PC-3 (cell line): ENCODE measurements at regions not wholly inside any gene's neighbourhood (a gene's known extent, or its start where the extent isn't known, plus 50 kb on each side); places are given as distances from the start of the nearest gene placed in this dataset.

ENCODE experiments used
- CTCF ChIP-seq: fragments of 300-600 bp; sonication (generic); conservative IDR thresholded peaks from 2 replicates; pipeline ENCODE4 v1.5.1; 2017; ENCODE audit warnings: antibody characterized with exemption, low read depth, mild to moderate bottlenecking, low read length
- EZH2 ChIP-seq: fragments of 300-600 bp; sonication (generic); IDR thresholded peaks from one replicate; pipeline ENCODE4 v1.6.1; 2017; ENCODE audit warnings: antibody characterized with exemption, mild to moderate bottlenecking, low read length; ENCODE audit not compliant: unreplicated experiment
- EZH2phosphoT487 ChIP-seq: fragments of 300-600 bp; sonication (generic); IDR thresholded peaks from 2 replicates; pipeline ENCODE4 v1.6.1; 2018; ENCODE audit warnings: mild to moderate bottlenecking, antibody characterized with exemption, low read length, borderline replicate concordance

DNA sequence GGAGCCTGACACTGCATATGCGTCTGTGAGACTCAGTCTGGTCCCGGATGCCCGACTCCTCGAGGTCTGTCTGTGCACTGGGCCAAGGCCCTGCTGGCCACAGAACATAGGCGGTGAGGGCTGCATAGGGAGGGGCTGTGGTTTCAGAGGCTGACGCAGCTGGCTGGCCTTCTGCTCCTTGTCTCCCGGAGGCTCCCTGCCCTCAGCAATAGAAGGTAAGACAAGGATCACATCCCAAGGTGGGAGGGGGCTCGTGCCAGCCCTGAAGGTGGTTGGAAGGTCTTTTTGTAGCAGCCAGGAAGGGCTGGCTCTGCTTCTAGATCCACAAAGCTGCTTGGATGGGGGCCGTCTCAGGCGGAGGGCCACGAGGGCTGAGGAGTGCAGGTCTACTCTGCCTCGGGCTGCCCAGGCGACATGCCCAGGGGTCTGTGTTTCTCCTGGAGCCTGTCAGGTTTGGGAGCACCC, 239.8 kb upstream of the SULF2 start:
- no peak for TF ChIP-seq CTCF
- TF ChIP-seq EZH2phosphoT487: no peak
- no peak for TF ChIP-seq EZH2
